ENCODE measurements at regions not wholly inside any gene's neighbourhood (a gene's known extent, or its start where the extent isn't known, plus 50 kb on each side); places are given as distances from the start of the nearest gene placed in this dataset.

GRCh38 chr4:14236359-14236758 is 608.8 kb upstream of the BOD1L1 start:
- Mint-ChIP-seq H3K4me3 (ENCODE audit: unreplicated experiment) (no peak overlapping the region), H3K9me3 (ENCODE audit: unreplicated experiment) (peaks cover 6% of the 10 kb centered on the region), H3K36me3 (ENCODE audit: unreplicated experiment) (no peaks in the 10 kb centered on the region), H3K4me1 (ENCODE audit: unreplicated experiment) (no peaks in the 10 kb centered on the region), H3K27me3 (ENCODE audit: unreplicated experiment) (peaks cover 52% of the 10 kb centered on the region), H3K27ac (ENCODE audit: unreplicated experiment) (no peak overlapping the region)
- TF ChIP-seq CTCF (IDR thresholded peaks at IDR 0.05) = no peak
- no peak for DNase-seq (ENCODE audit: extremely low spot score, unreplicated experiment)

DNA sequence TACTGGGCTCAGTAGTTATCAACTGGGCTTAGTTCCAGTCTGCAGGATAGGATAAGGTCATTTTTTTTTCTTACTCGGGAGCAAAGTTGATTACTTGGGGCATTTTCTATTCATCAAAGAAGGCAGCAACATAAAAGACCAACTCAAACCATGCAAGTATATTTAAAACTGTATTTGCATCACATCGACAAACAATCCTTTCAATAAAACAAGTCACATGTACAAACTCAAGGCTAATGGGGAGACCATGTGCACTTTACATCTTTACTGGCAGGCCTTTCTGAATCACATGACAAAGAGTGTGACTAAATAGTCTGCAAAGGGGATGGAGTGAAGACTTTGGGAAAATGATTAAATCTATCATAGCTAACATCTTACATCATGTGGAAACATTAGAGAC is 610.4 kb upstream of the BOD1L1 start:
- TF ChIP-seq CTCF (IDR thresholded peaks at IDR 0.05) = no peak
- Mint-ChIP-seq H3K4me1 (ENCODE audit: unreplicated experiment) (no peaks in the 10 kb centered on the region), H3K27me3 (ENCODE audit: unreplicated experiment) (peaks cover 59% of the 10 kb centered on the region), H3K4me3 (ENCODE audit: unreplicated experiment) (no peak overlapping the region), H3K27ac (ENCODE audit: unreplicated experiment) (no peak overlapping the region), H3K9me3 (ENCODE audit: unreplicated experiment) (peaks cover 6% of the 10 kb centered on the region), H3K36me3 (ENCODE audit: unreplicated experiment) (no peaks in the 10 kb centered on the region)
- DNase-seq (ENCODE audit: extremely low spot score, unreplicated experiment) = no peak

DNA sequence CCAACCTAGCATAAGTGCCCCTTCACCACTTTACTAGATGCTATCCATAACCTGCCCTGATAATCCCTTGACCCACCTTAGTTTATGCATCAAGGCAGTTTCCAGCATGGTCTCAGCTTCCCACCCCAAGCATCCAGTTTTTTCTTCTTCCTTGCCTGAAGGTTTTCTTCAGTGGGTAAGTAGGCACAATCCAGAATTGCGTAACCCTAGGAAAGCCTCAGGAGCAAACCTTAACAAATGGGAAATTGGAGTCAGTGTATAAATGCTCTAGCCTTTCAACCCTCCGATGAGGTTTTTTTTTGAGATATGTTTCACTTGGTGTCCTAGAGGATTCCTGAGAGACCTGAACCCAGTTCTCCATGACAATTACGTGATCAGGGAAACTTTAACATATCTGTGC is 614.0 kb upstream of the BOD1L1 start:
- H3K27me3 Mint-ChIP-seq (ENCODE audit: unreplicated experiment) = peaks cover 49% of the 10 kb centered on the region
- no peak overlapping the region for H3K4me3 Mint-ChIP-seq (ENCODE audit: unreplicated experiment)
- peaks cover 6% of the 10 kb centered on the region for H3K9me3 Mint-ChIP-seq (ENCODE audit: unreplicated experiment)
- TF ChIP-seq CTCF (IDR thresholded peaks at IDR 0.05) = no peak
- no peaks in the 10 kb centered on the region for H3K4me1 Mint-ChIP-seq (ENCODE audit: unreplicated experiment)
- no peak for DNase-seq (ENCODE audit: extremely low spot score, unreplicated experiment)
- H3K36me3 Mint-ChIP-seq (ENCODE audit: unreplicated experiment) = no peaks in the 10 kb centered on the region
- H3K27ac Mint-ChIP-seq (ENCODE audit: unreplicated experiment) = no peak overlapping the region

DNA sequence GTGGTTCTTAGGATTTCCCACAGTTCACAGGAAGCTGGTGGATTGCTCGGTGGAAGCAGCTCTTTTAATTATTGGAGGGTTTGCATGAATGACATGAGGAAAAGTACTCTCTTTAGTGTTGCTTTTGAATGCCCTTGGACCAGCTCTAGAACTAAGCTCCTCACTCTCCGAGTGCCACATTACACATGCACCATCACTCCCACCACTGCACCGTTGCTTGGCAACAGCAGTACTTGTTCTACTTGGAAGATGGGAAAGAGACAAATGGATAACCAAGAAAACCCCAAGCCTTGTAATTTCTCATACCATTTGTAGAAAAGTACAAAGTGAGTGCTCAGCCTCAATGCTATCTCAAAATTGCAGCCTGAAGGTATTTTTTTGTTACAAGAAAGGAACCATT is 620.2 kb upstream of the BOD1L1 start:
- H3K27me3 Mint-ChIP-seq (ENCODE audit: unreplicated experiment) = peaks cover 15% of the 10 kb centered on the region
- H3K27ac Mint-ChIP-seq (ENCODE audit: unreplicated experiment) = no peak overlapping the region

DNA sequence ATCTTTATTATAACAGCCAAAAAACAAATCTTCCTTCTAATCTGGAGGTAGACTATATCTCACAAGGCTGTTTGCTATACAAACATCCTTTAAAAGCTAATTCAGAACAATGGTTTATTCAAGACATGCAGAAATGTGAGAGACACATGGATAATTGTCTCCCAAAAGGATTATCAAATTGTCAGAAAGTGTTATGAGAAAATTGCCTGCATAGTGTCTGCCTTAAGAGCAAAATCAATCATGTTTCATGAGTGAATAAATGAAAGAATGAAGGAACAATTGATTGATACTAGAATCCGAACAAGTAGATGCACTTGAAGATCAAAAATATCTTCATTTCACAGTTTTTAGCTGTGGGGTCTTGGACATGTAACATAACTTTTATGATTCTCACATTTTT is 621.7 kb upstream of the BOD1L1 start:
- no peak overlapping the region for H3K27ac Mint-ChIP-seq (ENCODE audit: unreplicated experiment)
- no peak overlapping the region for H3K4me3 Mint-ChIP-seq (ENCODE audit: unreplicated experiment)
- TF ChIP-seq CTCF (IDR thresholded peaks at IDR 0.05) = no peak
- peaks cover 2% of the 10 kb centered on the region for H3K36me3 Mint-ChIP-seq (ENCODE audit: unreplicated experiment)
- H3K9me3 Mint-ChIP-seq (ENCODE audit: unreplicated experiment) = peaks cover 5% of the 10 kb centered on the region
- no peaks in the 10 kb centered on the region for H3K4me1 Mint-ChIP-seq (ENCODE audit: unreplicated experiment)
- H3K27me3 Mint-ChIP-seq (ENCODE audit: unreplicated experiment) = peaks cover 6% of the 10 kb centered on the region
- no peak for DNase-seq (ENCODE audit: extremely low spot score, unreplicated experiment)

More for the DNA sequence above, 620.2 kb upstream of the BOD1L1 start:
- Mint-ChIP-seq H3K4me3 (ENCODE audit: unreplicated experiment) (no peak overlapping the region), H3K9me3 (ENCODE audit: unreplicated experiment) (peaks cover 2% of the 10 kb centered on the region), H3K4me1 (ENCODE audit: unreplicated experiment) (no peaks in the 10 kb centered on the region), H3K36me3 (ENCODE audit: unreplicated experiment) (peaks cover under 1% of the 10 kb centered on the region)
- DNase-seq (ENCODE audit: extremely low spot score, unreplicated experiment) = no peak
- TF ChIP-seq CTCF (IDR thresholded peaks at IDR 0.05) = no peak
